GM13976 (cell line): ENCODE measurements at regions not wholly inside any gene's neighbourhood (a gene's known extent, or its start where the extent isn't known, plus 50 kb on each side); places are given as distances from the start of the nearest gene placed in this dataset.
A peak's percentile ranks its signal among the peaks of the same experiment; 100 is the strongest.
"Not testable (repeated sequence)": the region's sequence is repeated elsewhere in the genome, so short reads cannot be mapped to it uniquely, and the experiment has no call there.

Experiments
- DNase-seq: peaks from one replicate; pipeline ENCODE4 v3.0.0; 2012; ENCODE audit warnings: low spot score
- in situ Hi-C: fragments of 300-500 bp; cut with MboI; formaldehyde crosslinking; loops from one replicate; pipeline ENCODE4 v1.12.0; 2022; ENCODE audit warnings: low sequenced_read_pairs, mixed read lengths, inconsistent platforms; ENCODE audit not compliant: unreplicated experiment
- TF ChIP-seq, protein P1 (sequence below): IDR thresholded peaks from 2 replicates; pipeline ENCODE4 v1.5.1; 2012; ENCODE audit warnings: borderline replicate concordance, mild to moderate bottlenecking; ENCODE audit not compliant: insufficient read depth; ENCODE audit errors: extremely low read depth, missing control alignments, control extremely low read depth

DNA sequence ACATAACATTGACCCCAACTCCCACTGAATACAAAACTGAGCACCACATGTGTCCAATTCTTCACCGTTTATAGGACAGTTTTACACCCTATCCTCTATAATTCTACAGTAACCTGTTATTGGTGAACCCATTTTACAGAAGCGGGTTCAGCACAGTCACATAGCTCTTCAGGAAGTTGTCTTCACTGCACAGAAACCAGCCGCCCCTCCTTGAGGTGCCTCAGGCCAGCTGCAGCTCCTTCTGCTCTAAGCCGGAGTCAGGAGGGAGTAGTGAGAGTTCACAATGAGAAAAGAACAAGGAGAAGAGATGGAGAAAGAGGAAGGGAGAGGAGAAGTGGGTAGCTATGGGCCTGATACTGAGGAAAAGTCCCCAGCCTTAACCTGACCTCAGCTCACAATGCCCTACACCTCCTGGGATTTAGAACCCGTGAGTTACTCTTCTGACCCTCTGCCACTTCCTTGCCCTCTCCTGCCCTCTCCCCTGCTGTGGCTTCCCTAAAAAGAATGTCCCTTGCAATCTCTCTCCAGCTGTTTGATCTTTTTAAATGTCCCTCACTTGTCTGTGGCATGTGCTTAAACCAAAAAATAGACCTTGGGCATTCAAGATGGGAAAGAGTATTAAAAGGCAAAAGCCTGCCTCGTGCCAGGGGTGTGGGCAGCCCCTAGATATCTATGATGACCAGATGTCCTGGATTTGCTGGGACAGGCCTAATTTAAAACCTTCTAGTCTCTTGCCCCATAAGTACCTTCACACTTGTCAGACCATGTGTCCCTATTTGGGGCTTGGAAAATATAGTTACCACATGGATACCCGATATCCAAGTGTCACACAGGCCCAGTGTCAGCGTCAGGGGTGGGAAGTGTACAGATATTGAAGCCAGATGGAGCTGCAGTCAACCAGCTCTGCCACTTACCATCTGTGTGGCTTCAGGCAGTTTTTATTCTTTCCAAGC lies 71.3 kb upstream of the HES1 start:
- no peak for DNase-seq
- TF ChIP-seq, protein P1, sequence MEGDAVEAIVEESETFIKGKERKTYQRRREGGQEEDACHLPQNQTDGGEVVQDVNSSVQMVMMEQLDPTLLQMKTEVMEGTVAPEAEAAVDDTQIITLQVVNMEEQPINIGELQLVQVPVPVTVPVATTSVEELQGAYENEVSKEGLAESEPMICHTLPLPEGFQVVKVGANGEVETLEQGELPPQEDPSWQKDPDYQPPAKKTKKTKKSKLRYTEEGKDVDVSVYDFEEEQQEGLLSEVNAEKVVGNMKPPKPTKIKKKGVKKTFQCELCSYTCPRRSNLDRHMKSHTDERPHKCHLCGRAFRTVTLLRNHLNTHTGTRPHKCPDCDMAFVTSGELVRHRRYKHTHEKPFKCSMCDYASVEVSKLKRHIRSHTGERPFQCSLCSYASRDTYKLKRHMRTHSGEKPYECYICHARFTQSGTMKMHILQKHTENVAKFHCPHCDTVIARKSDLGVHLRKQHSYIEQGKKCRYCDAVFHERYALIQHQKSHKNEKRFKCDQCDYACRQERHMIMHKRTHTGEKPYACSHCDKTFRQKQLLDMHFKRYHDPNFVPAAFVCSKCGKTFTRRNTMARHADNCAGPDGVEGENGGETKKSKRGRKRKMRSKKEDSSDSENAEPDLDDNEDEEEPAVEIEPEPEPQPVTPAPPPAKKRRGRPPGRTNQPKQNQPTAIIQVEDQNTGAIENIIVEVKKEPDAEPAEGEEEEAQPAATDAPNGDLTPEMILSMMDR: no peak
- in situ Hi-C loops: no loop called here

DNA sequence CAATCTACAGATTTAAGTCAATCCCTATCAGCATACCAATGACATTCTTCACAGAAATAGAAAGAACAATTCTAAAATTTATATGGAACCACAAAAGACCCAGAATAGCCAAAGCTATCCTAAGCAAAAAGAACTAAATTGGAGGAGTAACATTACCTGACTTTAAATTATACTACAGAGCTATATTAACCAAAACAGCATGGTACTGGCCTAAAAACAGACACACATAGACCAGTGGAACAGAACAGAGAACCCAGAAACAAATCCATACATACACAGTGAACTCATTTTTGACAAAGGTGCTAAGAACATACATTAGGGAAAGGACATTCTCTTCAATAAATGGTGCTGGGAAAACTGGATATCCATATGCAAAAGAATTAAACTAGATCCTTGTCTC lies 68.6 kb upstream of the HES1 start:
- in situ Hi-C loops, DNase-seq: not testable (repeated sequence)

DNA sequence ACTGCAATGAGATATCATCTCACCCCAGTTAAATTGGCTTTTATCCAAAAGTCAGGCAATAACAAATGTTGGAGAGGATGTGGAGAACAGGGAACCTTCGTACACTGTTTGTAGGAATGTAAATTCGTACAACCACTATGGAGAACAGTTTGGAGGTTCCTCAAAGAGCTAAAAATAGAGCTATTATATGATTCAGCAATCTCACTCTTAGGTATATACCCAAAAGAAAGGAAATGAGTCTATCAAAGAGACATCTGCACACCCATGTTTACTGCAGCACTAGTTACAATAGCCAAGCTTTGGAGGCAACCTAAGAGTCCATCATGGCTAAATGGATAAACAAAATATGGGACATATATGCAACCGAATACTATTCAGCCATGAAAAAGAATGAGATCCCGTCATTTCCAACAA lies 68.0 kb upstream of the HES1 start:
- TF ChIP-seq, protein P1: no peak
- DNase-seq: no peak
- in situ Hi-C loops: no loop called here

DNA sequence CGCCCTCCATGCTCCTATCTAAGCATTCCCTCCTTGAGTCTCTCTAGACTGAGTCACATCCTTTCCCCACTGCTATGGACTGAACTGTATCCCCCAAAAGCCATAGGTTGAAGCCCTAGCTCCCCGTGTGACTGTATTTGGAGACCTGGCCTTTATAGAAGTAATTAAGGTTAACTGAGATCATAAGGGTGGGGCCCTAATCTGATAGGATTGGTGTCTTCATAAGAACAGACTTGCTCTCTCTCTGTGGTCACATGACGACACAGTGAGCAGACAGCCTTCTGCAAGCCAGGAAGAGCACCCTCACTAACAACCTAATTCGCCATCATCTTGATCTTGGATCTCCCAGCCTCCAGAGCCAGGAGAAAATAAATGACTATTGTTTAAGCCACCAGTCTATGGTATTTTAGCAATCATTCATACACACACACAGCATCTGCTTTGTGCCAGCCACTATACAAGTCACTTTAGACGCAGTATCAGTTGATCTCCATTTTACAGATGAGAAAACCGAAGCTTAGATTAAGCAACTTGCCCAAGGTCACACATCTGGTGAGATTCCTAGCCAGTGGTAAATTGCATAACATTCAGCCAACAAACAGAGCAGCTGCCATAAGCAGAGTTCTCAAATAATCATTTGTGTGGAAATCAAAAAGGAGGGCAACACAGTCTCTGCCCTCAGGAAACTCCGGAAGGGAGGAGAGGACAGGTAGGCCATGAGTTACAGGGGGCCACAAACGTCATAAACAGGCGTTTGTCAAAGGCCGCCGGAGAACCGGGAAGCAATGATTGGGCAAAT lies 66.3 kb upstream of the HES1 start:
- DNase-seq: no peak
- in situ Hi-C loops: no loop called here
- TF ChIP-seq, protein P1: no peak

DNA sequence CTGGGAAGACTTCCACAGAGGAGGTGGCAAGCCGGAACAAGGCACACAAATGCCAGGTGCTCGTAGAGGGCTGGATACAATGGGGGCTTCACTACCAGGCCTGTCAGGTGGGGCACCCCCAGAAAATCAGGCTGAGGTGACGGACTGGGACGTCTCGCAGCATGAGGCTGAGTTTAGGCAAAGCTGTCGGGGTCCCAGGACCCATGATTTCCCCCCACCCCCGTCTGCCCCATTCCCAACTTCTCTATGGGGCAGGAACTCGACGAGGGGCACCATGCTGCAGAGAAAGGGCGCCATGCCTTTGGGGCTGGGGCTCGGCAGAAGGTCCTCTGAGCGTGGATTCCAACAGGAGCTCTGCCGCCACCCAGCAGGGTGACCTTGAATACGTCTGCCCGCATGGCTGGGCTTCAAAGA lies 65.7 kb upstream of the HES1 start:
- in situ Hi-C loops: no loop called here
- TF ChIP-seq, protein P1: no peak
- no peak for DNase-seq

DNA sequence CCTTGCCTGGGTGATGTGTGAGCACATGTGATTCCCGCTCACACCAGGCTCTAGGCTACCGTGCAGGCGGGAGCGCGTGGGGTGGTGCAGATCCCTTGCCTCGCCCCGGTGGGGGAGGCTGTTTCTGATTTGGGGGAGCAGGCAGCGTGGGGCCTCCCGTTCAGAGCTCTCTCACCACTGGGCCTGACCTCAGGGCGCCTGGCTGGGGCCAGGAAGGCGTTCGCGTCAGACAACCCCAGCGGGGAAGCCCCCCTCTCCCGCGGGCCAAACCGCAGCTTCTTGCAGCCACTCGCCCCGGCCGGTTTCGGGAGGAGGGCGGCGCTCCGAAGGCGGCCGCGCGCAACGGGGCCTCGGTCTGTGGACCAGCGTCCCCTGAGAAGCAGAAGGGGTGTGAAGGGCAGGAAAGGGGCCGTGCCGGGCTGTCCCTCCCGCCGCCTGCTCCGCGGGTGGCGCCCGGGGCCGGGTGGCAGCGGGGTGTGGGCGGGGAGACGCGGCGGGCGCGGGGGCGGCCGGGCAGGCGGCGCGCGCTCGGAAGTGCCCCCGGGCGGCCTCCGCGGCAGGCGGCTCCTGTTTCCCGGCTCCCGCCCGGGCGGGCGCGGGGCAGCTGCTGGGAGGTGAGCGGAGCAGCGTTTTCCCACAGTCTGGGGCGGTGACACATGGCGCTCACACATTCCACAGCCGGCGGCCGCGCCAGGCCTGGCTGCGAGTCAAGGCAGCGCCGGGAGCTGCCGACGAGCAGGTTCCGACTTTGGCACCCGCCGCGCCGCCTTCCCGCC lies 65.1 kb upstream of the HES1 start:
- in situ Hi-C loops: no loop called here
- DNase-seq: peak; percentile 96
- TF ChIP-seq, protein P1: no peak
